WTC11 (cell line): ENCODE measurements at regions not wholly inside any gene's neighbourhood (a gene's known extent, or its start where the extent isn't known, plus 50 kb on each side); places are given as distances from the start of the nearest gene placed in this dataset.

Experiments used
- CTCF ChIP-seq: fragments of 200-600 bp; IDR thresholded peaks from 2 replicates; pipeline ENCODE4 v1.8.0; 2022; ENCODE audit warnings: antibody characterized with exemption
- ELF4 ChIP-seq: sonication (generic); formaldehyde crosslinking; IDR thresholded peaks from 2 replicates; pipeline ENCODE4 v1.8.1; 2022; ENCODE audit warnings: low read depth, mild to moderate bottlenecking, moderate library complexity, missing genetic modification reagents
- IRF2 ChIP-seq: sonication (generic); formaldehyde crosslinking; IDR thresholded peaks from 2 replicates; pipeline ENCODE4 v1.8.0; 2022; ENCODE audit warnings: low read depth, missing genetic modification reagents, borderline replicate concordance
- STAT6 ChIP-seq: sonication (generic); formaldehyde crosslinking; conservative IDR thresholded peaks from 2 replicates; pipeline ENCODE4 v1.8.1; 2023; ENCODE audit warnings: mild to moderate bottlenecking, low read depth, missing genetic modification reagents, moderate library complexity
- USF2 ChIP-seq: sonication (generic); formaldehyde crosslinking; IDR thresholded peaks from 2 replicates; pipeline ENCODE4 v1.8.1; 2023; ENCODE audit warnings: mild to moderate bottlenecking, missing genetic modification reagents, moderate library complexity
- ZNF219 ChIP-seq: sonication (generic); formaldehyde crosslinking; IDR thresholded peaks from 2 replicates; pipeline ENCODE4 v1.8.0; 2023; ENCODE audit warnings: missing genetic modification reagents, mild to moderate bottlenecking, borderline replicate concordance

GRCh38 chr10:27341001-27341400 lies 100.4 kb upstream of the ACBD5 start:
- no peak for TF ChIP-seq CTCF
- no peak for TF ChIP-seq ZNF219 (CRISPR knock-in tag)
- TF ChIP-seq IRF2 (CRISPR knock-in tag) = no peak
- no peak for TF ChIP-seq STAT6 (CRISPR knock-in tag)
- TF ChIP-seq ELF4 (CRISPR knock-in tag) = no peak
- TF ChIP-seq USF2 = no peak
